HCT116 (cell line): ENCODE measurements at regions not wholly inside any gene's neighbourhood (a gene's known extent, or its start where the extent isn't known, plus 50 kb on each side); places are given as distances from the start of the nearest gene placed in this dataset.

Source experiments
- EGR1 ChIP-seq: IDR thresholded peaks from 2 replicates; pipeline ENCODE4 v1.6.1; 2012; ENCODE audit warnings: low read depth
- EZH2 ChIP-seq: fragments of 200-600 bp; sonication (generic); IDR thresholded peaks from 2 replicates; pipeline ENCODE4 v1.6.1; 2017; ENCODE audit warnings: antibody characterized with exemption, mixed run types
- EZH2phosphoT487 ChIP-seq: fragments of 200-600 bp; IDR thresholded peaks from 2 replicates; pipeline ENCODE4 v1.6.1; 2018; ENCODE audit warnings: antibody characterized with exemption, borderline replicate concordance
- FOSL1 ChIP-seq: IDR thresholded peaks from 2 replicates; pipeline ENCODE4 v1.6.1; 2012; ENCODE audit warnings: low read depth
- POLR2A ChIP-seq: IDR thresholded peaks from 2 replicates; pipeline ENCODE4 v1.7.0; 2011; ENCODE audit warnings: borderline replicate concordance; ENCODE audit not compliant: insufficient read depth, insufficient read length; ENCODE audit errors: extremely low read depth
- POLR2AphosphoS5 ChIP-seq: IDR thresholded peaks from 2 replicates; pipeline ENCODE4 v1.6.1; 2011; ENCODE audit warnings: mild to moderate bottlenecking, low read depth, low read length, moderate library complexity
- RAD21 ChIP-seq: IDR thresholded peaks from 2 replicates; pipeline ENCODE4 v1.6.1; 2012; ENCODE audit warnings: low read depth, mild to moderate bottlenecking
- SIN3A ChIP-seq: IDR thresholded peaks from 2 replicates; pipeline ENCODE4 v1.6.1; 2012; ENCODE audit warnings: low read depth
- ZNF274 ChIP-seq: fragments of 200-500 bp; sonication (Bioruptor generic); IDR thresholded peaks from 2 replicates; pipeline ENCODE4 v1.6.1; 2014; ENCODE audit warnings: mild to moderate bottlenecking, low read depth, low read length, inconsistent platforms
- TF ChIP-seq, protein P1 (sequence below), 3 experiments: fragments of 200-600 bp in 1 of 3; sonication (generic) in 1 of 3; IDR thresholded peaks in 2 of 3; conservative IDR thresholded peaks in 1 of 3; 2 replicates each; pipeline ENCODE4 v1.5.1; 2012 to 2017; ENCODE audit warnings: low read depth in 2 of 3, low read length in 2 of 3, antibody characterized with exemption in 1 of 3, borderline replicate concordance in 1 of 3, control low read depth in 1 of 3, mild to moderate bottlenecking in 1 of 3, mixed read lengths in 1 of 3, mixed run types in 1 of 3, moderate library complexity in 1 of 3; ENCODE audit not compliant: insufficient read depth in 1 of 3
- TF ChIP-seq, protein P2 (sequence below): IDR thresholded peaks from 2 replicates; pipeline ENCODE4 v1.6.1; 2012; ENCODE audit warnings: low read depth
- TF ChIP-seq, protein P3 (sequence below): IDR thresholded peaks from 2 replicates; pipeline ENCODE4 v1.6.1; 2012

GRCh38 chr7:35353481-35353880 is 99.6 kb upstream of the TBX20 start:
- TF ChIP-seq, protein P1, sequence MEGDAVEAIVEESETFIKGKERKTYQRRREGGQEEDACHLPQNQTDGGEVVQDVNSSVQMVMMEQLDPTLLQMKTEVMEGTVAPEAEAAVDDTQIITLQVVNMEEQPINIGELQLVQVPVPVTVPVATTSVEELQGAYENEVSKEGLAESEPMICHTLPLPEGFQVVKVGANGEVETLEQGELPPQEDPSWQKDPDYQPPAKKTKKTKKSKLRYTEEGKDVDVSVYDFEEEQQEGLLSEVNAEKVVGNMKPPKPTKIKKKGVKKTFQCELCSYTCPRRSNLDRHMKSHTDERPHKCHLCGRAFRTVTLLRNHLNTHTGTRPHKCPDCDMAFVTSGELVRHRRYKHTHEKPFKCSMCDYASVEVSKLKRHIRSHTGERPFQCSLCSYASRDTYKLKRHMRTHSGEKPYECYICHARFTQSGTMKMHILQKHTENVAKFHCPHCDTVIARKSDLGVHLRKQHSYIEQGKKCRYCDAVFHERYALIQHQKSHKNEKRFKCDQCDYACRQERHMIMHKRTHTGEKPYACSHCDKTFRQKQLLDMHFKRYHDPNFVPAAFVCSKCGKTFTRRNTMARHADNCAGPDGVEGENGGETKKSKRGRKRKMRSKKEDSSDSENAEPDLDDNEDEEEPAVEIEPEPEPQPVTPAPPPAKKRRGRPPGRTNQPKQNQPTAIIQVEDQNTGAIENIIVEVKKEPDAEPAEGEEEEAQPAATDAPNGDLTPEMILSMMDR (IDR thresholded peaks at IDR 0.05 in 2 of 3, conservative IDR thresholded peaks at IDR 0.05 in 1 of 3; ENCODE audit: borderline replicate concordance in 1 of 3, insufficient read depth in 1 of 3, low read depth in 2 of 3, low read length in 2 of 3) = no peak
- TF ChIP-seq POLR2A (no peak), RAD21 (no peak), EZH2phosphoT487 (no peak), EZH2 (no peak), SIN3A (no peak), POLR2AphosphoS5 (no peak), ZNF274 (no peak), EGR1 (no peak), FOSL1 (no peak)
- TF ChIP-seq, protein P2, sequence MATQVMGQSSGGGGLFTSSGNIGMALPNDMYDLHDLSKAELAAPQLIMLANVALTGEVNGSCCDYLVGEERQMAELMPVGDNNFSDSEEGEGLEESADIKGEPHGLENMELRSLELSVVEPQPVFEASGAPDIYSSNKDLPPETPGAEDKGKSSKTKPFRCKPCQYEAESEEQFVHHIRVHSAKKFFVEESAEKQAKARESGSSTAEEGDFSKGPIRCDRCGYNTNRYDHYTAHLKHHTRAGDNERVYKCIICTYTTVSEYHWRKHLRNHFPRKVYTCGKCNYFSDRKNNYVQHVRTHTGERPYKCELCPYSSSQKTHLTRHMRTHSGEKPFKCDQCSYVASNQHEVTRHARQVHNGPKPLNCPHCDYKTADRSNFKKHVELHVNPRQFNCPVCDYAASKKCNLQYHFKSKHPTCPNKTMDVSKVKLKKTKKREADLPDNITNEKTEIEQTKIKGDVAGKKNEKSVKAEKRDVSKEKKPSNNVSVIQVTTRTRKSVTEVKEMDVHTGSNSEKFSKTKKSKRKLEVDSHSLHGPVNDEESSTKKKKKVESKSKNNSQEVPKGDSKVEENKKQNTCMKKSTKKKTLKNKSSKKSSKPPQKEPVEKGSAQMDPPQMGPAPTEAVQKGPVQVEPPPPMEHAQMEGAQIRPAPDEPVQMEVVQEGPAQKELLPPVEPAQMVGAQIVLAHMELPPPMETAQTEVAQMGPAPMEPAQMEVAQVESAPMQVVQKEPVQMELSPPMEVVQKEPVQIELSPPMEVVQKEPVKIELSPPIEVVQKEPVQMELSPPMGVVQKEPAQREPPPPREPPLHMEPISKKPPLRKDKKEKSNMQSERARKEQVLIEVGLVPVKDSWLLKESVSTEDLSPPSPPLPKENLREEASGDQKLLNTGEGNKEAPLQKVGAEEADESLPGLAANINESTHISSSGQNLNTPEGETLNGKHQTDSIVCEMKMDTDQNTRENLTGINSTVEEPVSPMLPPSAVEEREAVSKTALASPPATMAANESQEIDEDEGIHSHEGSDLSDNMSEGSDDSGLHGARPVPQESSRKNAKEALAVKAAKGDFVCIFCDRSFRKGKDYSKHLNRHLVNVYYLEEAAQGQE = no peak
- TF ChIP-seq, protein P3, sequence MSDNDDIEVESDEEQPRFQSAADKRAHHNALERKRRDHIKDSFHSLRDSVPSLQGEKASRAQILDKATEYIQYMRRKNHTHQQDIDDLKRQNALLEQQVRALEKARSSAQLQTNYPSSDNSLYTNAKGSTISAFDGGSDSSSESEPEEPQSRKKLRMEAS = no peak
